ENCODE measurements at regions not wholly inside any gene's neighbourhood (a gene's known extent, or its start where the extent isn't known, plus 50 kb on each side); places are given as distances from the start of the nearest gene placed in this dataset.

- TF ChIP-seq POLR2A (IDR thresholded peaks at IDR 0.05) = no peak
- TF ChIP-seq, protein P1, sequence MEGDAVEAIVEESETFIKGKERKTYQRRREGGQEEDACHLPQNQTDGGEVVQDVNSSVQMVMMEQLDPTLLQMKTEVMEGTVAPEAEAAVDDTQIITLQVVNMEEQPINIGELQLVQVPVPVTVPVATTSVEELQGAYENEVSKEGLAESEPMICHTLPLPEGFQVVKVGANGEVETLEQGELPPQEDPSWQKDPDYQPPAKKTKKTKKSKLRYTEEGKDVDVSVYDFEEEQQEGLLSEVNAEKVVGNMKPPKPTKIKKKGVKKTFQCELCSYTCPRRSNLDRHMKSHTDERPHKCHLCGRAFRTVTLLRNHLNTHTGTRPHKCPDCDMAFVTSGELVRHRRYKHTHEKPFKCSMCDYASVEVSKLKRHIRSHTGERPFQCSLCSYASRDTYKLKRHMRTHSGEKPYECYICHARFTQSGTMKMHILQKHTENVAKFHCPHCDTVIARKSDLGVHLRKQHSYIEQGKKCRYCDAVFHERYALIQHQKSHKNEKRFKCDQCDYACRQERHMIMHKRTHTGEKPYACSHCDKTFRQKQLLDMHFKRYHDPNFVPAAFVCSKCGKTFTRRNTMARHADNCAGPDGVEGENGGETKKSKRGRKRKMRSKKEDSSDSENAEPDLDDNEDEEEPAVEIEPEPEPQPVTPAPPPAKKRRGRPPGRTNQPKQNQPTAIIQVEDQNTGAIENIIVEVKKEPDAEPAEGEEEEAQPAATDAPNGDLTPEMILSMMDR (IDR thresholded peaks at IDR 0.05) = no peak
- DNase-seq (ENCODE audit: low spot score in 2 of 2) = peak in 1 of 2 donors; percentile 54
These were observed 280.0 kb downstream of the ALG10 start for GRCh38 chr12:34302131-34302885.

GRCh38 chr12:34303091-34303870 lies 281.0 kb downstream of the ALG10 start:
- H3K4me3 ChIP-seq (ENCODE audit: low read depth, poor library complexity, severe bottlenecking) = no peak overlapping the region
- intact Hi-C loops (cut with DNase I; ENCODE audit: low total_unique reads) = no loop called here
- WGBS, 2 donors = 77 to 86% methylated on average over 24 of the region's 24 CpGs
- TF ChIP-seq POLR2A (IDR thresholded peaks at IDR 0.05) = no peak
- TF ChIP-seq, protein P1 (IDR thresholded peaks at IDR 0.05) = no peak
- DNase-seq (ENCODE audit: low spot score in 2 of 2) = peak in 1 of 2 donors; percentile 58

More at GRCh38 chr12:34302131-34302885, 280.0 kb downstream of the ALG10 start:
- 65 to 79% methylated on average over 30 of the region's 30 CpGs for WGBS, 2 donors
- intact Hi-C loops (cut with DNase I; ENCODE audit: low total_unique reads) = no loop called here
- H3K4me3 ChIP-seq (ENCODE audit: low read depth, poor library complexity, severe bottlenecking) = no peak overlapping the region

DNA sequence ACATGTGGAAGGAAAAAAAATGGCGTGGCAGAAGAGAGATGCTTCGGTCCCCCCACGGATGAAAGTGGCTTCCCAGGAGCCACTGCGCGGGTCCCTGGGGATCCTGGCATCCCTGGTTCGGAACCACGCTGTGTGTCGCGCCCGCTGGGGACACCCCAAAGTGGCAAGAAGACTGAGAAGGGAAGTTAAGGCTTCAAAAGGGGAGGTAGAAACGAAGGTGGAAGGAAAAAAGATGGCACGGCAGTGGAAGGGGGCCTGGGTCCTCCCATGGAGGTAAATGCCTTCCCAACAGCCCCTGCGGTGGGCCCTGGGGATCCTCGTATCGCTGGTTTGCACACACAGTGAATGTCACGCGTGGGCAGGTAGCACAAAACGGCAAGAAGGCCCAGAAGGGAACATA lies 281.7 kb downstream of the ALG10 start:
- no peak for DNase-seq (ENCODE audit: low spot score in 2 of 2)
- intact Hi-C loops (cut with DNase I; ENCODE audit: low total_unique reads) = no loop called here
- no peak for TF ChIP-seq POLR2A (IDR thresholded peaks at IDR 0.05)
- TF ChIP-seq, protein P1 (IDR thresholded peaks at IDR 0.05) = no peak
- WGBS, 2 donors = 81 to 82% methylated on average over 18 of the region's 18 CpGs
- no peak overlapping the region for H3K4me3 ChIP-seq (ENCODE audit: low read depth, poor library complexity, severe bottlenecking)

GRCh38 chr12:34304546-34304945 lies 282.2 kb downstream of the ALG10 start:
- DNase-seq (ENCODE audit: low spot score in 2 of 2) = no peak
- TF ChIP-seq, protein P1 (IDR thresholded peaks at IDR 0.05) = no peak
- no peak for TF ChIP-seq POLR2A (IDR thresholded peaks at IDR 0.05)
- WGBS, 2 donors = 81 to 83% methylated on average over 13 of the region's 13 CpGs
- intact Hi-C loops (cut with DNase I; ENCODE audit: low total_unique reads) = no loop called here
- no peak overlapping the region for H3K4me3 ChIP-seq (ENCODE audit: low read depth, poor library complexity, severe bottlenecking)

GRCh38 chr12:34305176-34305575 lies 282.9 kb downstream of the ALG10 start:
- H3K4me3 ChIP-seq (ENCODE audit: low read depth, poor library complexity, severe bottlenecking) = no peak overlapping the region
- no peak for TF ChIP-seq POLR2A (IDR thresholded peaks at IDR 0.05)
- TF ChIP-seq, protein P1 (IDR thresholded peaks at IDR 0.05) = no peak
- intact Hi-C loops (cut with DNase I; ENCODE audit: low total_unique reads) = no loop called here
- DNase-seq (ENCODE audit: low spot score in 2 of 2) = no peak
- WGBS, 2 donors = 79 to 86% methylated on average over 21 of the region's 21 CpGs
